Erythroblast (primary cell): ENCODE measurements at regions not wholly inside any gene's neighbourhood (a gene's known extent, or its start where the extent isn't known, plus 50 kb on each side); places are given as distances from the start of the nearest gene placed in this dataset.

Experiments
- DNase-seq, 2 experiments: peaks; one replicate each; lab custom pipeline; 2025; lab: John Stamatoyannopoulos, UW
- GATA1 ChIP-seq: IDR thresholded peaks from 2 replicates; pipeline ENCODE4 v1.6.1; 2011; ENCODE audit warnings: low read depth, mild to moderate bottlenecking, control low read depth, low read length, moderate library complexity
- POLR2A ChIP-seq: IDR thresholded peaks from 2 replicates; pipeline ENCODE4 v1.6.1; 2011; ENCODE audit warnings: mild to moderate bottlenecking, low read length

DNA sequence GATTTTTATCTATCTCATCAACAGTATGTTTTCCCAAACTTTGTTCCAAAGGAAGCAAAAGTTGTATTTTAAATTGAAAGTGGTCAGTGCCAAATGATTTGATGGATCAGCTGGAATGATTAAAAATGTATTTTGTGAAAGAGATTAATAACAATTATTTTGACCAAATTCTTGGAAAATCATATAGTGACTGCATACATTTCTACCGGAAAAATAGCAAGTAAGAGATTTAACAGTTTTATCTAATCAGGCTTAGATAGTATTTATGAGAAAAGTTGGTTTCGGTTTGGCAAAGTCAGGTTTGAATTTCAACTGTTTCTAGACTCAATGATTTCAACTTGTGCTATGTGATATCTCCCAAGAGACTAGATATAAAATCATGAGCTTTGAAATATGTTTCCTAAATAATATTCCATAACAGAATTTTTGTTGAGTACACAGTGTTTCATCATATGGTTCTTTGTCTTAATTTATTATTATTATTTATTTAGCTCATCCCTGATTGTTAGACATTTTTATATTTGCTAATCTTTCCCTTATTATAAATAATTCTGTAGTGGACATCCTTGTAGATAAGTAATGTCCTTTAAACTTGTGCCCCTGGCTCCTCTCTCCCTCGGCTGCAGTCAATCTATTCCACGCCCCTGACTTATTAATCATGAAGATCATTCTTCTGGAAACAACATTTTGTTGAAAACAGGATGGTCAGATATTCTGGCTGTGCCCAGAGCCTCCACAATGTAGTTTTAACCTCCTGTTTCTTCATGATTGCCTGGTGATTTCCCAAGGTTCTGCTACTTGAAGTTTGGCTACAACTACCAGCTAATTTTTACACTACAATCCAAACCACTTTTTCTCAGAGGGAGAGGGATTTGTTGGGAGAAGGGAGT lies 520.7 kb upstream of the TCF4 start:
- no peak for DNase-seq

DNA sequence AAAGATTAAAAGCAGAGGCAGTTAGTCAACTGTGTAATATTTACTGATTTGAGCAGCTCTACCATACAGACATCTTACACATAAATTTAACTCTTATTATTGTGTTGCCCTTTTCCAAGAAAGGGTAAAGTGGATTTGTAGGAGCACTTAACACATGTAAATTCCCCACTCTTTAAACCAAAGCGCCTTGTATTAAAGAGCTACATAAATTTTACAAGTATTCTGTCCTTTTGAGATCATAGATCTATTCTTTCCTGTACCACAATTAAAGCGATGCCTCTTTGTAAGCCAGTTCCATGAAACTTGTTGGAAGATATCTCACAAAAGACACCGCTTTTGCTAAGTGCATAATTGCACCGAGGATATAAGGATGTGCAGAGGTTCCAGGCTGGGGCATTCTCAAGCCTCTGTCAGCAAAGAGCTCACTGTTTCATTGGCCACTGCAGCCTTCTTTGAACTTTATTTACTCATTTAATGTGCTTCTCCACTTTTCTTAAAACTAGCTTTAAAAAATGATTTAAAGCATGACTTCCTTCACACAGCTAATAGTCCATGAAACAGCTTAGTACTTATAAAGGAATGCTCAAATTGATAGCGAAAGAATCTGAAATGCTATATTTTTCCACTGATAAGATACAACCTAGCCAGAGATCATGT lies 520.0 kb upstream of the TCF4 start:
- TF ChIP-seq GATA1 (no peak), POLR2A (no peak)
- DNase-seq = no peak

More for the DNA sequence above, 520.7 kb upstream of the TCF4 start:
- TF ChIP-seq GATA1 = no peak
- no peak for TF ChIP-seq POLR2A

DNA sequence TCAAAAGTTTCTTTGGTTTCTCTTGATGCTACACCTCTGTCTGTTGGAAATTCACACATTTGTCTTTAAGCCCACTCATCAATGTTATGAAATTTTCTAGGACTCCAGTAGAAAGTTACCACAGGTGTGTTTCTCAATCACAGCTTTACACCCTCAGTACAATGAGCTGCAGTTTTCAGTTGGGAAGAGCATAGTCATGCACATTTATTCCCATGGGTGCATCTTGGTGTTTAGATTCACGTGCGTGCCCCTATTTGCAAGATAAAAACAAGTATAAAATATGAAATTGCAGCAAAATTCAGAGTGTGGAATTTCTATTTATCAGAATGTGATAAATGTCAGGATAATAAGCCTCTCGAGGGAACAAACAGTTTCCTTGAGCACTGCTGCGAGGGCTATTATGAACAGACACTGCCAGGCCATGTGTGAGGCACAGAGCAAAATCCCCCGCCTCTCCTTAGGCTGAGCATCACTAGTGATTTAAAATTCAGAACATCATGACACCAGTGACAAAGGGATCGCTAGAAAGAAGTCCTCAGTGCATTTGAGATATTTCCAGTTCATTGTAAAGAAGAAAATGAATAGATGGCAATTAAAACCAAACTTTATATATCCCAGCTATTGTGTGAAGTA lies 512.2 kb upstream of the TCF4 start:
- no peak for TF ChIP-seq GATA1
- TF ChIP-seq POLR2A = no peak
- DNase-seq = no peak

DNA sequence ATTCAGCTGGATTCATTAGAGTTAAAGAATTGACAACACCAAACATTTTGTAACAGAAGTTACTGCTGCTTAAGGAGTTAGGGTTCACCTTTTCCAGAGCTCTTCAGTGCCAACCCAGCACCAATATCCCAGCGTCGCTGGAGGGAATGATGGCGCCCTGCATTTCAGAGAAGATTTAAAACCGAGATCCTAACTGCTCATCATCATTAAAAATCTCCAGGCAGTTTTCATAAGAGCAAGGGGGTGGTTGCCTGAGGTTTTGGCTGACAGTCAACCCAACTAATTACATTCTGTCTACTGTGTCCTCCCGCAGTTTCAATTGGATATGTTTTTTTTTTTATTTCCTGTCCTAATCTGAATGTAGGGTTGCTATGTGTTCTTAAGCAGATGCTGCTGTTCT lies 509.6 kb upstream of the TCF4 start:
- no peak for DNase-seq
- TF ChIP-seq GATA1 (no peak), POLR2A (no peak)

DNA sequence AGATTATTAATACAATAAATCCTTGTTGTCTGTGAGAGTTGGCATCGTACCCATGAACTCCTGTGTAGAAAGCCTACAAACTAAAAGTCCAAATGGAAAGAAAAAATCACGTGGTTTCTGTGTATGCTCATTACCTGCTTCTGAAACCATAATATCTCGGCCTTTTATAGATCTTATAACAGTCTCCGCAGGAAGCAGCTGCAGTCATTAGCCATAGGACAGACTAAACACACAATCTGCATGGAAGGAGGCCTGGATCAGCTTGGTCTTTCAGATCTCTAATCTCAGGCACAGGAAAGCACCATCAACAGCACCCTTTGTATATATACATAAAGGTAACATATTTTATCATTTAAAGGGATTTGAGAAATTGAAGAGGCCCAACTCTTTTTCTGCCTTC lies 508.9 kb upstream of the TCF4 start:
- TF ChIP-seq GATA1 (no peak), POLR2A (no peak)
- DNase-seq = no peak

DNA sequence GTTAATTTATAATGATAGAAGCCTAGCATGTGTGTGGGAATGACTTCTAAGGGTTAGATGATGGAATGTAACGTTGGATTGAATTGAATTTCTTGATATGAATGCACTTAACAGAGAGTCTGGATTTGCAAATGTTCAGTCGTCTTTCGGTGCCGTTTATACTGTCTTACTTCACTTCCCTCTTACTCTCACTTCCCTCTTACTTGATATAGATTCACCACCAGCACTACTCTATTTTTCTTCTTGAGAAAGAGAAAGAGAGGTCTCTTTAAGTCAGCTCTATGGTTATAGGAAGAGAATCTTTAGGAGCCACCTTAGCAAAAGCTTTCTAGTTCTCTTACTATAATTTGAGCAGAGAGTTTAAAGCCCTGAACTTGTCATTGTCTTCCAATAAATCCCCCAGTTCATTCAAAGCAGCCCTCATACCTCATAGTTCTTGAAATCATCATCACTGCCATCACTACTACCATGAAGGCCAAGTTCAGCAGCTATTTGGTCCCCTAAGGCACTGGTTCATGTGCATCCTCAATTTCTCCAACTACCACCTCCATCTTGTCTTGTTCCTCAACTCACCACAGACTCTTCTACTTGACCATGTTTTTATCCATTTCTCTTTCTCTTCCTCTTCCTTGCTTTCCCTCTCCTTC lies 501.7 kb upstream of the TCF4 start:
- no peak for DNase-seq
- TF ChIP-seq GATA1 (no peak), POLR2A (no peak)

DNA sequence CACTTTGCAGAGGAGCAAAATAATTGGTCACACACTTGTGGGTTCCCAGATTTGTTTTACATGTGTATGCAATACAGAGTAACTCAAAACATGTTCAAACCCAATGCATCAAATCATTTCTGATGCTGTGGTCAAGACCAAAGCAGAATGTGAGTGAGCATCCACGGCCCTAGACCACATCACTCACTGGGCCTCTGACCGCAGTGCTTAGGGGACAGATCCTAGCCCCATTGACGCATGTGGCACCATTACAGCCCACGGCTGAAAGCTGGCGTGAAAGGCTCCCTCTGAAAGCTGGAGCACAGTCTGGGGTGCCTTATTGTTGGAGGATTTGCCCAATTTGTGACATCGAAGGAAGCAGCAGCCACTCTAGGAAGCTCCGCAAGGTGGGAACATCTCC lies 498.8 kb upstream of the TCF4 start:
- no peak for TF ChIP-seq GATA1
- TF ChIP-seq POLR2A = no peak
- DNase-seq = no peak

DNA sequence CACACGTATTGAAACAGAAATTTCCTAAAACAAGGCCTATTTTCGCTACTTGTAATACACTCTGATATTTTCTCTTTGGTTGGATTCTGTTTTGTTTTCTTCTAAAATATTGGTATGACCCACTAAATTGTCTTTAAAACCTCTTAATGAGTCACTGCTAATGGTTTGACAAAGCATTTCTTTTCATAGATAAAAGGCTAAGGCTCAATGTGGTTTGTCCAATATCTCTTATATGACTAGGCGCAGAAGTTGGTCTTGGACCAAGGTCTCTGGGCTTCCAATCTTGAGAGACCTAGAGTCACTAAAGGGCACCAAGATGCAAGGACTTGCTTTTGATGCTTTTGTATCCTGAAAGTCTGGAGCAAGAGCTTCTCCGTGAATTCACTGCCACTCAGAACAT lies 498.2 kb upstream of the TCF4 start:
- DNase-seq = no peak
- TF ChIP-seq POLR2A (no peak), GATA1 (no peak)

DNA sequence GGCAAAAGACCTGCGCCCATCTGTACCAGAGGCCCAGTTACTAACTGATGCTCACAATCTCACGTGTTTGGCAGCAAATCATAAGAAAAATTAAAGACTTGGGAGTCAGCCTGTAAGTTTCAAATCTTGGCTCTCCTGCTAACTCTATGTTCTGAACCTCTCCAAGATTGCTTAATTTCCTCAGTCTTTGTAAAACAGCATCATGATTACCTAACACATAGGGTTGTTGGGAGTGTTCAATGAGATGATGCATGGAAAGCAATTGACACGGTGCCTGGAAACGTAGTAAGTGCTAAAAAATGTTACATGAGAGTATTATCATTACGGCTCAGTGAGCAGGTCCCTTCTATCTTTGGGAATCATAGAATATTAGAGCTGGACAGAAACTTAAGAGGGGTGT lies 497.6 kb upstream of the TCF4 start:
- TF ChIP-seq GATA1 (no peak), POLR2A (no peak)
- DNase-seq = no peak

DNA sequence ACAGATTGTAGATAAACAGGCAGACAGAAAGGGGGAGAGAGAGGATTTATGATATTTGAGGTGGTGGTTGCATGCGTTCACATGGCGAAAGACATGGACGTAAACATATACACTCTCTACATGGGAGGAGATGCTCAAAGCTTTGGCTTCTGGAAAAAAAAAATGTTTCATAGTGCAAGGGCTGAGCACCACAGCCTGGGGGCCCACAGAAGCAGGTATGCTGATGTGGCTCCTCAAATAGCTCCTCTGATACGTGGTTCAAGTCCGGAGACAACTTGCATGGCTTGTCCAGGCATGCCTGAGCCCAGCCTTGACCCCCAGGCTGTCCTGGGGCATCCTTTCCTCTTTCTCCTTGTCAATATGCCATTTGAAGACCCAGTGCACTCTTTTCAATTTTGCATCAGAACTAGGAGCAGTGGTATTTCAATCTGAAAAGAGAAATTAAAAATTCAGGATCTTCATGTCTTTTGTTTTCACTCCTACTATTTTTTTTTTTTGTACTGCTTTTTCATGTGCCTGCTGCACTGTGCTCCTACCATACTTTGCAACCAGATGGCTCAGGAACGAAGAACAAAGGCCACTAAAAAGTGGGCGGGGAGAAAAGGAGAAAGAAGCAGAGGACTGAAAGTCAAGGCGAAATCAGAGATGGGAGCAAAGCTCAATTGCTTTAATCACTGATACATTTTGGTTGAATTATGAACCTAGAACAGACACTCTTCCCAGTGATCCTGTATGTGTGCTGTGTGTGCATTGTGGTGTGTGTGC lies 495.7 kb upstream of the TCF4 start:
- no peak for TF ChIP-seq GATA1
- TF ChIP-seq POLR2A = no peak
- no peak for DNase-seq

DNA sequence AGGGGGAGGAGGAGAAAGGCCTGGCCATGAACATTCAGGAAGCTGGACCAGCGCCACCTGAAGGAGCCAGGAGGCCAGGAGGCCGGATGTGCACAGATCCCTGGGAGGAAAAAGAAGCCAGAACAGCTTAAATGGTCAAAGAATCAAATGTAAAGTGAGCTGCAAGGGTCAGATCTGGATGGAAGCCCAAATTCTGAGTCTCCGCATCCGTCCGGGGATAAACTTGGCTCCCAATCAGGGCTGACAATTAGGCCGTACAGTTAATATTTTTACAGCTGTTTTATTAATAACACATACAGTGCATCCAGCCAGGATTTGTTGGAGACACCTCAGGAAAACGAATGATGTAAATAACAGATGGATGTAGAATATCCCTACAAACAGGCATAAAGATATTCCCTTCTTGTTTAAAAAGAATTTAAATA lies 495.1 kb upstream of the TCF4 start:
- TF ChIP-seq POLR2A = no peak
- no peak for TF ChIP-seq GATA1
- DNase-seq = no peak

DNA sequence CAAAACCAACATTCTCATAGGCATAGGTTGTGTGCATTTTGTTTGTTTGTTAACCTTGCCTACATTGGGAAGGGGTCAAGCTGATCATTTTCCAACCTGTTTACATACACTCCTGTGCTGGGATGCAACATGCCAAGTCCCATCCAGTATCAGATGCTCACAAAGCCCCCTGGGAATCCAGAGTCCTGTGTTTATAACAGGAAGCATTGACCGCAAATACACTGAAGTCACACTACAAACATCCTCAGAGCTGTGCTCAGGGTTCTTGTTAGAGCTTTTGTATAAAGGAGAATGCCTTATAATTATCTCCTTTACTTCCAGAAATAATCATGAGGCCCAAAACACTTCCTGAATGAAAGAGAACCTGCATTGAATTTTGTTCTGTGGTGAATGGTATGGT lies 488.7 kb upstream of the TCF4 start:
- DNase-seq = no peak
- TF ChIP-seq POLR2A (no peak), GATA1 (no peak)

DNA sequence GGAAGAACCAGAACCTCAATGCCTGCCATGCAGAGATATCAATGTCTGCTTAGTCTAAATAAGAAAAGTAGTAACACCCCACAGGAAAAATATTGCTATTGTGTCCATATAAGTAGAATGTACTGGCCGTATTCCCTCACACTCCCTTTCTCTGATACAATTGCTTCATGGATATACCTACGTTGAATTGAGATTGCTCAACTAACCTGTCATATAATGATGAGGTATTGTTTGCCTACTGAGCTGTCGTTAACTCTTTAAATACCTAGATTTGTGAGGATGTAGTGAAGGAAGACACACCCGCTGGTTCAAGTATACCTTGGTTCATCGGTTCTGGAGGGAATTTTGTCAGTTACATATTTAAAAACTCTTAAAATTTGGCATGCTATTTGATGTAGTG lies 480.7 kb upstream of the TCF4 start:
- TF ChIP-seq GATA1 (no peak), POLR2A (no peak)
- no peak for DNase-seq
